Muscle layer of colon (tissue), 2 donors: ENCODE measurements at regions not wholly inside any gene's neighbourhood (a gene's known extent, or its start where the extent isn't known, plus 50 kb on each side); places are given as distances from the start of the nearest gene placed in this dataset.

ENCODE experiments used
- H3K27ac ChIP-seq: one replicate; pipeline ENCODE4 v1.7.0; 2013; ENCODE audit warnings: low read depth, mild to moderate bottlenecking, low read length, moderate library complexity
- H3K27me3 ChIP-seq, 2 donors: one replicate each; pipeline ENCODE4 v1.7.0; 2013; ENCODE audit warnings: low read length in 2 of 2, mild to moderate bottlenecking in 2 of 2; ENCODE audit not compliant: insufficient read depth in 2 of 2, control insufficient read depth in 1 of 2
- H3K36me3 ChIP-seq: one replicate; pipeline ENCODE4 v1.7.0; 2013; ENCODE audit warnings: mild to moderate bottlenecking, low read length; ENCODE audit not compliant: insufficient read depth
- H3K4me1 ChIP-seq: one replicate; pipeline ENCODE4 v1.7.0; 2013; ENCODE audit warnings: mild to moderate bottlenecking, low read length; ENCODE audit not compliant: insufficient read depth
- H3K4me3 ChIP-seq, 2 donors: one replicate each; pipeline ENCODE4 v1.7.0; 2013; ENCODE audit warnings: low read length in 2 of 2, low read depth in 1 of 2, mild to moderate bottlenecking in 1 of 2, moderate library complexity in 1 of 2
- H3K9ac ChIP-seq: one replicate; pipeline ENCODE4 v1.7.0; 2013; ENCODE audit warnings: low read length
- H3K9me3 ChIP-seq: one replicate; pipeline ENCODE4 v1.7.0; 2013; ENCODE audit warnings: mild to moderate bottlenecking, low read length
- donor health status: abdominal sarcoma.
- donor health status: Adenocarcinoma of cecum.

DNA sequence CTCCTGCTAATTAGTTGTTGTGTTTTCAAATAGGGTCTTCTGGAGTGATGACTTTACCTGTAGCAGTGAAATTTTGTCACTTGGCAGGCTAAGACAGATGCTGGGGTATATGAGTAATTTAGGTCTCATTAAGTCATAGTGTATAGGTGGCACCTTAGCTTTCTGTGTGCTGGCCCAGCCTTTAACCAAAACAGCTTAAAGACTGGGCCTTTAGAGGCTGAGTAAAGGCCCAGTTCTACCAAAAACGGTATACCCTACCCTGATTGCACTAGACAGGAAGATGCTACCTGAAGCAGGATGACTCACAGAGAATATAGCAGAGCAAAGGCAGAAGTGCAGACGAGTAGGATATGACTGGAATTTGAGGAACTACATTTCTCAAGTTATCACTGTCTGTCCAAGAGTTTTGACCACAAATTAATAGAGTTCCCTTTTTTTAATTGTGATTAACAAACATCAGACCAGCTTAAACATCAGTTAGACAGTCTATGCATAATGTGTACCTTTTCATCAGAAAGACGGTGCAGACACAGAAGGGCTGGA, 337.9 kb upstream of the SALL3 start:
- no peaks in the 10 kb centered on the region for H3K4me1 ChIP-seq
- H3K27ac ChIP-seq, result no peak overlapping the region

DNA sequence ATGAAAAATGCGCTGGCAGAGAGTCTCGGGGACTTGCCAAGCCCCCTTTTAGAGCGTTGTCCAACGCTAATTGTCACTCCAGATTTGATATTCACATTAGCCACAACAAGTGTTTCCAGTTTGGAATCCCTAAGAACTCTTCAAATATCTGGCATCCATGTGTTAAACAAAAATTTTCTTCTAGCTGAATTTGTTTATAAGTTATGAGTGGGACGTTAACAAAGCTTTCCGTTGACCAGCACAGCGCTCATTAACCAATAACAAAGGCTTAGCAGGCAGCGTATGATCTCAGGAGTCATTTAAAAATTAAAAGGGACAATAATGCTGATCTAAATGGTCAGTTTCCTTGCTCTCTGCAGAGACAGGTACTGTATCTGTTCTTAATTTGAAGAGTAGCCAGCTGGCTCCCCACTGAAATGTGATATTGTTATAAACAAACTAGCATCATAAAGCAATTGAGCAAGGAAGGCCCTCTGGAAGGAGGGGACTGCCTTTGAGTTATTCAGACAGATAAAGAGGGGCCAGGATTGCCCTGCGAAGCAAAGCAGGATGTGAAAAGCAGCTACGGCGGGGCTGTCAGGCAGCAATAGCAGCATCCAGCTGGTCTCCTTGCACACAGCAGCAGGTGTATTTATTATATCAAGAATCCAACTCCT, 337.2 kb upstream of the SALL3 start:
- no peak overlapping the region for H3K27ac ChIP-seq
- H3K4me1 ChIP-seq, result no peaks in the 10 kb centered on the region
- H3K9me3 ChIP-seq, result no peaks in the 10 kb centered on the region
- no peak overlapping the region for H3K9ac ChIP-seq
- H3K36me3 ChIP-seq, result no peaks in the 10 kb centered on the region
- H3K4me3 ChIP-seq, result no peak overlapping the region
- H3K27me3 ChIP-seq, result no peaks in the 10 kb centered on the region

More for the DNA sequence above, 337.9 kb upstream of the SALL3 start:
- Histone ChIP-seq H3K36me3 (no peaks in the 10 kb centered on the region), H3K27me3 (no peaks in the 10 kb centered on the region), H3K4me3 (no peak overlapping the region), H3K9ac (no peak overlapping the region), H3K9me3 (no peaks in the 10 kb centered on the region)

DNA sequence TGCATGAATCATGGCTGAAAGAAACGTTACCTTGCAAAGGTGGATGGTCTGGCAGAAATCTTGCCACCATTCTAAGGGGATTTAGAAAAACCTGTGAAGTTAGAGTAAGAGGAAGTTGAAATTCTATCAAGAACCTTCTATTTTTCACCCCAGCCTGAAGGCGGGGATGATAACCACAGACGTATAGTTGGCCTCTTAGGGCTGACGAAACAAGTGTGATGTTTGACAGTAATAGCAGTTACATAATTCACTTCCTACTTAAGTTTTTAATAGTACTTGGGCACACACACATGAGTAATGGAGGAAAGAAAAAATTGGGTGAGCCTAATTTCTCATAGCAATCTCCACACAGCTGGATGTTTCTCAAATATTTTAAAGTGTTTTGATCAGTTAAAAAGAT, 336.6 kb upstream of the SALL3 start:
- H3K4me3 ChIP-seq, result no peak overlapping the region
- no peaks in the 10 kb centered on the region for H3K36me3 ChIP-seq
- H3K27me3 ChIP-seq, result no peaks in the 10 kb centered on the region
- no peaks in the 10 kb centered on the region for H3K4me1 ChIP-seq
- no peak overlapping the region for H3K27ac ChIP-seq
- no peaks in the 10 kb centered on the region for H3K9me3 ChIP-seq
- no peak overlapping the region for H3K9ac ChIP-seq

DNA sequence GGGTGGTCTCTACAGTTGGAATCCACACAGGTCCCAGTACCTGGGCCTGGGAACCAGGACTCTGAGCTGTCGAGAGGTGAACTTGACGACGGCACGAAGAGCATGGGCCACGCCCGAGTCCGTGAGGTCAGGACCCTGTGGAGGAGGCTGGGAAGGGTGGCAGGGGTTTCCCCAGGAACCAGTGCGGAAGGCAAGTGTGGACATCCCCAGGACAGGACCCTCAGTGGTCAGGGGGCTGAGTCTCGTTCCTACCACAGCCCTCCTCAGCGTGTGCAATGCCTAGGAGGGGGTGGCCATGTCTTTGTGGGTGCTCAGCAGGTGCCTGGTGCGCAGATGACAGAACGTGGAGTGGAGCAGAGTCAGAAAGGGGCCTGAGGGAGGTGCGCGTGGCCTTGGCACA, 335.6 kb upstream of the SALL3 start:
- Histone ChIP-seq H3K27ac (no peak overlapping the region), H3K9ac (no peak overlapping the region), H3K36me3 (no peaks in the 10 kb centered on the region)

DNA sequence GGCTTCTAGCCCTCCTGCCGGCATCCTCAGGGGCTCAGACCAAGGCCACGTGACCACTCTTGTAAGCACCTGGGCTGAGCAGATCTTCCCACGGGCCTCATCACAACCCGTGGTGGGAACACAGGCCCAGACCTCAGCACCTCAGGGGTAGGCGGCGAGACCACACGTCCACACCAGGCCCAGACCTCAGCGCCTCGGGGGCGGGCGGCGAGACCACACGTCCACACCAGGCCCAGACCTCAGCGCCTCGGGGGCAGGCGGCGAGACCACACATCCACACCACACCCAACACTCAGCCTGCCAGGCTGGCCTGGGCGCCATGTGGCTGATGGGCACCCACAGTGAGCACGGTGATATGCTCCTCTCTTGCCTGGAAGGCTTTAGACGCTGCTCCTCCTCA, 334.4 kb upstream of the SALL3 start:
- Histone ChIP-seq H3K27me3 (no peaks in the 10 kb centered on the region), H3K27ac (no peak overlapping the region), H3K4me3 (no peak overlapping the region)

More for the DNA sequence above, 335.6 kb upstream of the SALL3 start:
- Histone ChIP-seq H3K9me3 (no peaks in the 10 kb centered on the region), H3K4me3 (no peak overlapping the region), H3K4me1 (no peaks in the 10 kb centered on the region), H3K27me3 (no peaks in the 10 kb centered on the region)

DNA sequence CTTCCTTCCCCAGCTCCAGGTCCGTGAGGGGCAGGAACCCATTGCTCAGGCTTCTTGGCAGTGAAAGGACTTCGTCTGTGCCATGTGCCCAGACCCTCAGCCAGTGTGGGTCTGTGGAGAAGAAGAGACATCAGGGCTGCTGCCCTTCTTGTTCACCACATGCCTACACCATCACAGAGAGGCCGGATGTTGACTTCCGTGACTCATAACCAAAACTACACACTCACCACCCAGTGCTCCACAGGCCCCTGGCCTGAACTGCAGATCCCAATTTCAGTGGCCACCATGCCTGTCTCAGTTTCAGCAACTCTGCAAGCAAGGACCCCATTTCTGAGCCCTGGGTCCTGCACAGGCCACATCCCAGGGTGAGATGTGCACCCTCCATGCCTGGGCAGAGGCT, 332.6 kb upstream of the SALL3 start:
- H3K4me1 ChIP-seq, result no peaks in the 10 kb centered on the region
- H3K4me3 ChIP-seq, result no peak overlapping the region
- H3K36me3 ChIP-seq, result no peaks in the 10 kb centered on the region
- H3K27ac ChIP-seq, result no peak overlapping the region
- H3K27me3 ChIP-seq, result no peaks in the 10 kb centered on the region
- no peaks in the 10 kb centered on the region for H3K9me3 ChIP-seq
- no peak overlapping the region for H3K9ac ChIP-seq

More for the DNA sequence above, 334.4 kb upstream of the SALL3 start:
- no peak overlapping the region for H3K9ac ChIP-seq
- no peaks in the 10 kb centered on the region for H3K36me3 ChIP-seq
- H3K9me3 ChIP-seq, result no peaks in the 10 kb centered on the region
- H3K4me1 ChIP-seq, result no peaks in the 10 kb centered on the region

DNA sequence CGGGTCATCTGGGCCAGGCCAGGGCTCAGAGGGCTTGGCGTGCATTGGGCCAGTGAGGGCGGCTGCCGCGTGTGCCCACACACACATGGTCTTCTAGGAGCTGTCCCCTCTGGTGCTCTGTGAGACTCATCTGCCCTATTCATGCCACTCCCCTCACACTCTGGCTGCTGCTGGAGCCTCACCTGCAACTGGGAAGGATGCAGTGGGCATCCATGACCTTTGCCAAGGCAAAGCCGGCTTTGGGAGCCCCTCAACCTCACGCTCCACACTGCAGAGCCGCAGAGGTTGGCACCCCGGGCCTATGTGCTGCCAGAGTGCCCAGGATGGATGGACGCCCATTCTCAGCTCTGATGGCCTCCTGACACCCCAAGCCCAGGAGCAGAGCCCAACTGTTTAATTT, 330.2 kb upstream of the SALL3 start:
- Histone ChIP-seq H3K36me3 (no peaks in the 10 kb centered on the region), H3K9ac (no peak overlapping the region), H3K27ac (no peak overlapping the region), H3K9me3 (no peaks in the 10 kb centered on the region), H3K4me1 (no peaks in the 10 kb centered on the region), H3K4me3 (no peak overlapping the region), H3K27me3 (no peaks in the 10 kb centered on the region)

DNA sequence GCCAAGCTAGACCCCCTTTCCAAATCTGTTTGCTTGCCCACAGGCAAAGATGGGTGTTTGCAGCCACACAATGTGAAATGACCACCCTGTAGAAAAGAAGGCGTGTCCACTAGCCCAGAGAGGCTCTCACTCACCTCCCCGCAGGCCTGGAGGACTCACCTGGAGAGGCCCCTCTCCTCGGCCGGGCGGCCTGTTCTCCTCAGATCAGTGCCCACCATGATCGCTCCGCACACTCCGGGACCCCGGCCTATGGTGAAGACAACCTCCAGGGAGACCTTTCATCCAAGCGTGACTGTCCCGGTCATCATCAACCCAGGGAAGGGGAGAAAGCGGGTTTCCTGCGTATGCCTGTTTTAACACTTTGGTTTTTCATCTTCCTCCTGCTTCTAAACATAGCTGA, 328.7 kb upstream of the SALL3 start:
- Histone ChIP-seq H3K27ac (no peak overlapping the region), H3K9ac (no peak overlapping the region), H3K27me3 (no peaks in the 10 kb centered on the region), H3K4me3 (no peak overlapping the region), H3K4me1 (no peaks in the 10 kb centered on the region), H3K9me3 (no peaks in the 10 kb centered on the region), H3K36me3 (no peaks in the 10 kb centered on the region)

DNA sequence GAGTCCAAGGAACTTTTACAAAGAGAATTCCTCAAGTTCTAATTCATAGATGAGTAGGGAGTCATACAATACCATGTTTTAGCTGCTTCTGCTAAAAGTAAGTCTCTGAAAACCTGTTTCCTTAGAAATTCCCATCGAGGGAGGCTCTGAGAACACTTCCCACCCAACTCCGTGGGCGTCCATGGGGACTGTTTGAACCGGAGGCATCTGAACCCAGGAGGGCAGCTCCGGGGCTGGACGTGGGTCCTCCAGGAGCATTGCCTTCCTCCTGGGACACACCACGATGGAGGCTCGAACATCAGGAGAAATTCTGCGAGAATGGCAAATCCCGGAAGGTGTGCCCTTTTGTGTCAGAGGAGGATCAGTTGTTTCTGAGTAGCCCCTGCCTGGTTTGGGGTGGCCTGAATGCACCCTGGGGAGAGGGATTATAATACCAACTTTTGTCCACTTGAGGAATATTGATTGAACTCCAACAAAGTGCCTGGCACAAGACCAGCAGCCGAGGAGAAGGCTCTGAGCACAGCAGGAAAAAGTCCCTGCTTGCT, 327.5 kb upstream of the SALL3 start:
- Histone ChIP-seq H3K27me3 (no peaks in the 10 kb centered on the region), H3K36me3 (no peaks in the 10 kb centered on the region), H3K9ac (no peak overlapping the region), H3K4me3 (no peak overlapping the region), H3K27ac (no peak overlapping the region), H3K9me3 (no peaks in the 10 kb centered on the region), H3K4me1 (no peaks in the 10 kb centered on the region)

DNA sequence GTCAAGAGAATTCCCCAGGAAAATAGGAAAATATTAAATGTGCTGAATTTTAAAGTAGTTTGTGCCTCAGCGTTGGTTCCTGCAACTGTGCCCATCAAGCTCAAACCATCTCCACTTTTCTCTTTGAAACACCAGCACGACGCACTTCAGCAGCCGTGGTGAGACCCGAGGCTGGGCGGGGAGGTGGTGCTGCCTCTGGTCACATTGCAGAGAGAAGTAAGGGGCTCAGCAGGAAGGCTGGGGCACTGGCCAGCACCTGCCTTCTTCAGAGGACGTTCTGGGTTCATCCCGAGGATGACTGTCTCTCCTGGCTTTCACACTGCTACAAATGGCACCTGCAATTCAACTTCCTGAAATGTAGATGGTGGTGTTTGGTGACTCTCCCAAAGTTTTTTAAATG, 323.7 kb upstream of the SALL3 start:
- no peaks in the 10 kb centered on the region for H3K27me3 ChIP-seq
- no peaks in the 10 kb centered on the region for H3K36me3 ChIP-seq
- no peak overlapping the region for H3K27ac ChIP-seq
- H3K9ac ChIP-seq, result no peak overlapping the region
- H3K9me3 ChIP-seq, result no peaks in the 10 kb centered on the region
- H3K4me3 ChIP-seq, result no peak overlapping the region
- no peaks in the 10 kb centered on the region for H3K4me1 ChIP-seq

DNA sequence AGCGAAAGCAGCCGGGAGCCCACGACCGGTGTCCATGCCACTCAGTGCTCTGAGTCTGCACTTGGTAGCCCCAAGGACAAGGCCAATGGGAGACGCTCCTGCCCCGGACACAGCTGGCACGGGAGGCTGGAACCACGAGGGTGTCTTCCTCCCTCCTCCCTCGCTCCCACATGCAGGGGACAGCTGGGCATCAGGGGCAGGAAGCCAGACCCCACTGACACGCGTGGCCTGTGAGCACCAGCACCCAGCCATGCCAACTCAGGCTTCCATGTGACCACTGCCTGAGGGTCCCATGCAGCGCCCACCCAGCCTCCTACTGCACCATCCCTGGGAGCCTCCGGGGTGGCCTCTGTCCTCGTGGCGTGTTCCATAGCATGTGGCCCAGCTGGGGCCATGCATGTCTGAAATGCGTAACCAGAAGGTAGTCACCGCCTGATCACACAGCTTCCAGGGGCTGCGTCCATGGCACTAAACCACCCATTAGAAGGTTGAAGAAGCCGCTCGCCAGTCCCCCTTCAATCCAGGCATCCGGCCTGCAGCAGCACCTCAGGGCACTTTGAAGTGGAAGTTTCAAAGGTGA, 323.2 kb upstream of the SALL3 start:
- no peak overlapping the region for H3K27ac ChIP-seq
- H3K4me3 ChIP-seq, result no peak overlapping the region
- no peaks in the 10 kb centered on the region for H3K27me3 ChIP-seq
- H3K36me3 ChIP-seq, result no peaks in the 10 kb centered on the region
- H3K4me1 ChIP-seq, result no peaks in the 10 kb centered on the region
- no peak overlapping the region for H3K9ac ChIP-seq
- H3K9me3 ChIP-seq, result no peaks in the 10 kb centered on the region

DNA sequence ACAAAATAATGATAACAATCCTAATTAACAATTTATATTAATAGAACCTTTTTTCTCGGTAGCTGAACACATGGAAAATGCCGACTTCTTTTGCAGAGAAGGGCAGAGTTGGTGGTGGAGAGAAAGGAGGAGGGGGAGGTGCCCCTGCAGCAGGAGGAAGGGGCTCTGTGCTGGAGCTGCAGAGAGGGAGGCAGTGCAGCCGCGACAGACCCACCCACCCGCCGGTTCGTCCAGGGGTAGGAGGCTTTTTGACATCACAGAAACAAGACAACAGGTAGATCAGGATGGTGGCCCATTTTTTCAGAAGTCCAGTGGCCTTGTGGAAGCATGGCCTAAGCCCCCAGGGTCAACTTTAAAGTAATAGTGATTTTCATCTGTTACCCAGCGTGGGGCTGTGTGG, 321.1 kb upstream of the SALL3 start:
- Histone ChIP-seq H3K36me3 (no peaks in the 10 kb centered on the region), H3K27ac (no peak overlapping the region), H3K9me3 (no peaks in the 10 kb centered on the region)

More for the DNA sequence above, 321.1 kb upstream of the SALL3 start:
- no peak overlapping the region for H3K9ac ChIP-seq
- H3K4me3 ChIP-seq, result no peak overlapping the region
- no peaks in the 10 kb centered on the region for H3K27me3 ChIP-seq
- H3K4me1 ChIP-seq, result no peaks in the 10 kb centered on the region
